Stimulated activated CD4-positive, alpha-beta T cell treated with anti-CD3 and anti-CD28 coated beads, Interleukin-12 subunit alpha, Interleukin-12 subunit beta, amount 100 ng/mL, for 4 hours (primary cell): ENCODE measurements at regions not wholly inside any gene's neighbourhood (a gene's known extent, or its start where the extent isn't known, plus 50 kb on each side); places are given as distances from the start of the nearest gene placed in this dataset.

ENCODE experiments used
- DNase-seq: peaks from one replicate; pipeline ENCODE4 v3.0.0-alpha.2; 2020

- DNase-seq: no peak
These were observed 76.1 kb downstream of the SLC25A47 start for GRCh38 chr14:100399052-100399849.

GRCh38 chr14:100400115-100400514, 77.0 kb downstream of the SLC25A47 start:
- DNase-seq: no peak

- DNase-seq: no peak
These were observed 78.0 kb downstream of the SLC25A47 start for GRCh38 chr14:100401031-100401692.

GRCh38 chr14:100401792-100402191, 78.7 kb downstream of the SLC25A47 start:
- DNase-seq: no peak

DNA sequence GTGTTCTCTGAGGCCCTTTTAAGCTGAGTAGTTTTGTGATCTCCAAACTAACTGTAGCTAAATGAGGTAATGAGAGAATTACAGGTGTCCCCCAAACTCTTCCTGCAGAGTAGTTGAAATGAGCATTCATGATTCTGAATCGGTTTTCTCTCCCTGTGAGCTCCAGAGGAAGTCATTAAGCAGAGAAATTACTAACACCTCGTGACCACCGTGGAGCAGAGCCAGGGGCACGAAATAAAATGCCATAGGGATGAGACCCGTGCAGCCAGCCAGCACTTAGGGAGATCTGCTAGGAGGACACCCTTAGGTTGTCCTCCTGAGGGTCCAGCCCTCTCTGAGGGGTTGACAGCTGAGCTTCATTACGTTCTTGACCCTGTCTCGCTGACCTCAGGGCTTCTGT, 79.5 kb downstream of the SLC25A47 start:
- DNase-seq: no peak

DNA sequence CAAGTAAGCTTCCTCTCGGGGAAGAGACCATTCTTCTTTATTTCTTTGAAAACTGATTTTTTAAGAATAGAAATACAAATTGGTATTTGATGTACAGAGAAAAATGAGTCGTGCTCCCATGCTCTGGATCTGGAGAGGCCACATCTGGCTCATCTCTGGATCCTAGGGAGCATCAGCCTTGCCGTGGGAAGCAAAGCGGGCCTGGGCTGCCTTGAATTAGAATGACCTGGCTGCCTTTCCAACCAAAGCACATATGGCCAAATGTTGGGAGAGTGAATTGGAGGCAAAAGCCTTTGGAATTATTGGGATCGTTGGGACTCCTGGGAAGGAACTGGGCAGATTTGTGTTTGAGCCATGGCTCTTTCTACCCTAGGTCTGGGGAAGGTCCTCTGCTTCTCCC, 80.0 kb downstream of the SLC25A47 start:
- no peak for DNase-seq

- DNase-seq: no peak
These were observed 80.7 kb downstream of the SLC25A47 start for GRCh38 chr14:100403802-100404365.

DNA sequence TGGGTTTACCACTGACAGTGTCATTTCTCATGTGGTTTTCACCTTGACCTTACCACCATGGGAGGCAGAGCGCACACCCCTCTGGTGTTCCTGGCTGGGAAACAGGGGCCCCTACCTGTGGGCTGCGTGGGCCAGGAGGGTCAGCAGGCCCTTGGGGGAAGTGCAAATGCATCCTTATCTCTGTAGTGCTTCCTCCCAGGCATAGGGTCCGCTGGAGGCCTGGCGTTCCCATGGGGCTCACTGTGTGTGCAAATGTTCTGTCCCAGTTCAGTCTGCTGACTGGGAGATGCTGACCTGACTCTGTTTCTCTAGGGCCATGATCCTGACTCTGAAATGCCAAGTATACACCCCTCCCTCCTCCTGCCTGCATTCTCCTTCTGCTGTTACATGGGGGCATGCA, 81.3 kb downstream of the SLC25A47 start:
- no peak for DNase-seq

- no peak for DNase-seq
These were observed 82.8 kb downstream of the SLC25A47 start for GRCh38 chr14:100405760-100406455.

DNA sequence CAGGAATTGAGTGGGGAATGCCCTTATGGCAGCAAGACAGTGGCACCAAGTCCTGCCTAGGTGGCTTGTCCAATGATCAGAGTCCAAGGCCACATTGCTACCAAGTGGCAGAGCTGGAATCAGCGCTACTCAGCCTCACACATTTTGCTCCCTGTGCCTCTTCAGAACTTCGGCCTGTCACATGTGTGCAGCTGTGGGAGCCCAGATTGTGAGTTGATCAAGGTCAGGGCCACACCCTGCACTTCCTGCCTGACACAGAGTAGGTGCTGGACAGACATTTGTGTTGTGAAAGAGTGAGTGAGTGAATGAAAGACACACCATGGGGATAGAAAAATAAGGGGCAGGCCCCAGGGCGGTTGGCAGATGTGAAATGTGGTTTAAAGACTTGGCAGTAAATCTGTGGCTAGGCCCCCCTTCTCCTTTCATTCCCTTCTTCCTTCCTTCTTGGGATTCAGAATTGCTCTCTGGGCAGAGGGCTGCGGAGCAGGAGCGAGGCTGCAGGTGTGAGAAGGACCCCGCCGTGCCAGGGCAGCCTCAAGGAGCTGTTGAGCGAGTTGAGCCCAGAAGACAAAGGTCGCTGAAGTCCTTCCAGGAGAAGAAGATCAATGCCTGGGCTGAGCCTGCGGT, 83.5 kb downstream of the SLC25A47 start:
- no peak for DNase-seq

- no peak for DNase-seq
These were observed 84.4 kb downstream of the SLC25A47 start for GRCh38 chr14:100407376-100408102.

DNA sequence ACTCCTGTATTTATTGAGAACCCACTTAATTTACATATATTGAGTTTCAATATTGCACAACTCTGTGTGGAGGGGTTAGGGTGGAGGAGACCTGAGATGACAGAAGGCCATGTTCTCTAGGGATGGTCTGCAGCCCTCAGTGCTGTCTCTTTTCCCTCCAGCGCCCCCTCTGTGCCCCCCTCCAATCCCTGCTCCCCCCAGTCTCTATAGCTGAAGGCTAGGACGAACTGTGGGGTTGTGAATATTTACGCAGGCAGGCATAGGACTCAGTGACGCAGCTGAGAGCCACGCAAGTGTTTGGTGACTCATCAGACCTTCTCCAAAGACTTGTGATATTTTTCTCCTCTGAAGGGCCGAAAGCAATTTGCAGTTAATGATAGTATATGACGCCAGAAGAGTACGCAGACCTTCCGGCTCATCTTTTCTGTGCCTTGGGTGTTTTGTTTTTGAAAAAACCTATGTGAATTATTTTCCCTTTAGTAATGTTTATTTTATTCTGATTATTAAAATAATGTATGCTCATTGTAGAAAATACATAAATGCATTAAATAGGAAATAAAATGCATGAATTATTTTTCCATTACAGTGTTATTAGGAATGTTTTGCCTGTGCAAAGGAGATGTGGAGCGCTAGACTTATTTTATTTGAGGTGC, 85.3 kb downstream of the SLC25A47 start:
- DNase-seq: no peak

DNA sequence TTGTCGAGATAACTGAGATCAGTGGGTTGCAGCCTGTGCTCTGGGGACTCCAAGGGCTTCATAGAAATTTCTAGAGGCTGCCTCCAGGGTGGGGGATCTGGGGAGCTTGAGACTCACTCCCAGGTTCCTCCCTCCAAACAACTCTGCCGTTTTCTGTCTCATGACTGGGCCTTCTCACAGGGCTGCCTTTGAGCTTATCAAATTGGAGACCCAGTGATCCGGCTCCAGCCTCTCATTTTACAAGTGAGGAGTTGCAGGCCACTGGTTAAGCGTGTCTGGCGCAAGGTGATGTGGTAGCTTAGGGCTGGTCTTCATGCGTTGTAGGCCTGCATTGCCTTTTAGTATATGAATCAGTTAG, 85.8 kb downstream of the SLC25A47 start:
- no peak for DNase-seq

GRCh38 chr14:100409651-100410050, 86.5 kb downstream of the SLC25A47 start:
- no peak for DNase-seq

DNA sequence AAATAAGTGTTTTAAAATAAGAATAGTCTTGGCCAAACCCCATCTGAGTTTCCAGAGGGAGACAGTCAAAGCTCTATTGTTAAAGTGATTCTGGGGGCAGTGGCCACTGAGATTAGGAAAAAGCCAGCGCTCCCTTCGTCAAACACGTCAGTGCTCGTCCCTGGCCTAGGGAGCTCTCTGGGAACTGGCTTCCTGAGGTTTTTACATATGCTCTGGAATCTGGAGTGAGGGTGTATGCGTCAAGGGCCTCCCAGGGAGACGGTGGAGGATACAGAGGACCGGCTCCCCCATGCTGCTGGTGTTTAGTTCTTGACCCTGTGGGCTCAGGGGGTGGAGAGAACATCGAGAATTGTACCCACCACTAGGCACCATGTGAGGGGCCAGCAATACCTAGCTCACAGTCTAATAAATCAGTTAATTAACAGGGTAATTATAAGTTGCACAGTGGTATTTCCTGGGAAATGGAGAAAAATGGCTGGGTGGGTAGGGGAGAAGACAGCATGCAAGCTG, 87.0 kb downstream of the SLC25A47 start:
- no peak for DNase-seq

GRCh38 chr14:100413699-100414098, 90.6 kb downstream of the SLC25A47 start:
- no peak for DNase-seq

GRCh38 chr14:100415226-100415625, 92.1 kb downstream of the SLC25A47 start:
- DNase-seq: no peak

DNA sequence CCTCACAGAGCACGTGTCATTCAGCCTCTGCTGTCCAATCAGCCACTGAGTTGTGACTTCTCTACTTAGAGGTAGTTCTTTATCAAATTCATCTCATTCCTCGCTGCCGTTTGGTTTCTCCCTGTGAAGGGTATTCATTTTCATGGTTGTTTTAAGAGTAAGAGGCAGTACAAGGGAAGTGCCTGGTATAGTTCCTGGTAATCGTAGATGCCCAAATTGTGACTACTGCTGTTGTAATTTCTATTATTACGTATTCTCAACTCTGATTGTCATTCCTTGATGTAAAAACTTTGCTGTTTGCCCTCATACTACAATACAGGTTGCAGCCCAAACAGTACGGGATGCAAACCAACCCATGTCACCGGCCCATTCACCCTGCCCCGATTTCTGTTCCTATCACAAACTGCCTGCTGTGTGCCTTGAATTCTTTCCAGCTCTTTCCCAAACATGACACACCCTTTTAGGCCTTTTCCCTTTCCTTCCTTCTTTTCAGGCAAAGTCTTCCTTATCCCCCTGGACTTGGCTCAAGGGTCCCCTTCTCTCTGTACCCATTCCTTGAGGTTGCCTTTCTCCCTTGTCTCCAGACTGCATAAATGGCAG, 93.0 kb downstream of the SLC25A47 start:
- DNase-seq: no peak

DNA sequence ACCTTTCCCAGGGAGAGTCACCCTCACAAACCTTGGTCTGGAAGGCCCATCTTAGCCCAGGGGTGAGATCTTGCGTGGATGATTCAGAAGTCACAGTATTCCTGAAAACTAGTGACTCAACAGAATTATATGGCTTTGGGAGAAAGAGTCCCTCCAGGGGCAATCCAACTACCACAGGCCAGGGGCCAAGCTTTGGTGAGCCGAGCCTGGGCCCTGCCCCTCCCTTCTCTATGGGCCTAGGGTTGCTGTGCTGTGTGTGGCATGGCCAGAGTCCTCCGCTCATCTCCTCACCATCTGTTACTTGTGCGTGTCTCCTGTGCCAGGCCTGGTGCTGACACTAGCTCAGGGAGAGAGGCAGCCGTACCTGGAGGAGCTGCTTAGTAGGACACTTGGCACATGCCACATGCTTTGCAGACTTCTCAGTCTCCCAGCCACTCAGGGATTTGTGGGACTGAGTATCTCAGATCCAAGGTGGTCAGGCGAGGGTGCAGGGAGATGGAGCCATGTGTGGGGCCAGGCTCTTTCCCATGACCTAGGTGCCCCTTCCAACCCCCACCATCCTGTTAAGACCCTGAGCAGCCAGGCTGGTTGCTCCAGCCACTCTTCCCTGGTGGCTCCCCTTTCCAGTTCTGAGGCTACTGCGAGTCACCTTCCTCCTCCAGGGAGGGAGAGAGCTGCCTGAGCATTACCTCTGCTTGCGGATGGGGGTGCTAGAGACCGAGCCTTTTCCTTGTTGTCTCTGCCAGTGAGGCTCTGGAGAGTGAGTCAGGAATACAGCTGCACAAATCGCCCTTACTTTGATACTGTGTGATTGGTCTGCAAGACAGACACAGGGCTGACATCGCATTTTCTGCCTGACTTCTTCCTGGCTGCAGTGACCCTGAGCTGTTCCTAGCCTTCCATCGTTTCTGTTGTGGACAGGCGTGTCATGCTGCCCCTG, 94.1 kb downstream of the SLC25A47 start:
- DNase-seq: no peak

DNA sequence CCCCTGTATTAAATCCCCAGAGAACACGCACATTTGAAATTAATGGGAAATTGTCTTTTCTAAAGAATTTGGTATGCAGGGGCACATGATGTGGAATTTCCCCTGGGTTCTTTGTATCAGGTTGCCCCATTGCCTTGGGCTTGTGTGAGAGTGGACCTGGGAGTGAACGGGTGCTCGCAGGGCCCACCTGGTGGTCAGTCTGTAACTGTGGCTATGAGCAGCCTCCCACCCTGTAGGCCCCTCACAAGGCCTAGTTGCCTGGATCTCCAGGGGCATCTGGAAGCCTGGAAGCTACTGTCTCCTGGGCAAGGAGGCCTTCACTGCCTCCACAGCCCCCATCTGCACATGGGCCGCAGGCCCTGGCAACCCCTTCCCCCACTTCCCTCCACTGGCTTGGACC, 96.7 kb downstream of the SLC25A47 start:
- DNase-seq: no peak
